ENCODE measurements at regions not wholly inside any gene's neighbourhood (a gene's known extent, or its start where the extent isn't known, plus 50 kb on each side); places are given as distances from the start of the nearest gene placed in this dataset.

- ChIA-PET CTCF (no interaction called here), POLR2A (no interaction called here)
- Histone ChIP-seq H3K27ac (ENCODE audit: insufficient read depth, low read depth, low read length) (no peak overlapping the region), H3K4me2 (ENCODE audit: insufficient read depth, low read length) (no peak overlapping the region), H3K4me3 (replicated peaks in 1 of 3; ENCODE audit: insufficient read depth in 1 of 3, low read depth in 1 of 3, low read length in 3 of 3) (no peak overlapping the region), H3K9ac (replicated peaks; ENCODE audit: extremely low read depth, insufficient read depth, low read length) (no peak overlapping the region), H3K9me3 (replicated peaks; ENCODE audit: control insufficient read depth, insufficient read depth, low read length) (no peaks in the 10 kb centered on the region), H4K20me1 (replicated peaks; ENCODE audit: control insufficient read depth, extremely low read depth, insufficient read depth, low read length) (no peaks in the 10 kb centered on the region), H3K27me3 (ENCODE audit: control insufficient read depth in 2 of 2, insufficient read depth in 2 of 2, low read length in 2 of 2) (no peaks in the 10 kb centered on the region), H2AFZ (ENCODE audit: low read depth, low read length) (no peak overlapping the region), H3K36me3 (ENCODE audit: control insufficient read depth in 2 of 2, extremely low read depth in 1 of 2, insufficient read depth in 2 of 2, low read length in 2 of 2) (no peaks in the 10 kb centered on the region), H3K4me1 (ENCODE audit: control insufficient read depth, extremely low read depth, insufficient read depth, low read length) (no peaks in the 10 kb centered on the region), H3K79me2 (ENCODE audit: control insufficient read depth, insufficient read depth, low read length) (no peaks in the 10 kb centered on the region), H3K9me1 (replicated peaks; ENCODE audit: control insufficient read depth, extremely low read depth, insufficient read depth, low read length) (no peaks in the 10 kb centered on the region)
- DNase-seq (ENCODE audit: low read depth, low spot score) (no peak), FAIRE-seq (no peak)
- dilution Hi-C loops (cut with MboI; ENCODE audit: extremely low pct_ligation_motif_present, low sequenced_read_pairs) (no loop called here), intact Hi-C loops (cut with micrococcal nuclease) (no loop called here)
- TF ChIP-seq FOS (IDR thresholded peaks at IDR 0.05; ENCODE audit: borderline replicate concordance, insufficient read depth, low read length) (no peak), POLR2AphosphoS5 (IDR thresholded peaks at IDR 0.05; ENCODE audit: insufficient read depth, low read depth, low read length) (no peak), MYC (IDR thresholded peaks at IDR 0.05; ENCODE audit: low read depth, low read length) (no peak), CTCF (IDR thresholded peaks at IDR 0.05; ENCODE audit: extremely low read depth in 1 of 2, insufficient read depth in 1 of 2, low read depth in 1 of 2, low read length in 2 of 2) (no peak), POLR2A (IDR thresholded peaks at IDR 0.05; ENCODE audit: low read depth, low read length) (no peak), GATA2 (IDR thresholded peaks at IDR 0.05; ENCODE audit: insufficient read depth, insufficient read length, low read depth, low read length) (no peak), JUN (IDR thresholded peaks at IDR 0.05; ENCODE audit: borderline replicate concordance, insufficient read depth, insufficient read length, low read depth) (no peak), EZH2 (IDR thresholded peaks at IDR 0.05; ENCODE audit: borderline replicate concordance, low read depth, low read length, severe bottlenecking) (no peak), MAX (IDR thresholded peaks at IDR 0.05; ENCODE audit: insufficient read depth, insufficient read length) (no peak)
- no TSS peak for BruUV-seq (replicated peaks)
These were observed 130.1 kb upstream of the ADRA1B start for GRCh38 chr5:159786201-159786600.
